Ovary (tissue), 3 donors: ENCODE measurements at regions not wholly inside any gene's neighbourhood (a gene's known extent, or its start where the extent isn't known, plus 50 kb on each side); places are given as distances from the start of the nearest gene placed in this dataset.

Source experiments
- EP300 ChIP-seq: sonication (generic); formaldehyde crosslinking; IDR thresholded peaks from one replicate; pipeline ENCODE4 v1.6.1; 2017; ENCODE audit warnings: antibody characterized with exemption
- TF ChIP-seq, protein P1 (sequence below), 3 donors: fragments of 450-650 bp in 2 of 3; fragments of 200-600 bp in 1 of 3; IDR thresholded peaks; one replicate each; pipeline versions ENCODE4 v1.5.1 to v1.8.0; 2016 to 2022; ENCODE audit warnings: antibody characterized with exemption in 3 of 3, mild to moderate bottlenecking in 1 of 3
- donor health status: DM: no; HTN: no; CAD: no.

DNA sequence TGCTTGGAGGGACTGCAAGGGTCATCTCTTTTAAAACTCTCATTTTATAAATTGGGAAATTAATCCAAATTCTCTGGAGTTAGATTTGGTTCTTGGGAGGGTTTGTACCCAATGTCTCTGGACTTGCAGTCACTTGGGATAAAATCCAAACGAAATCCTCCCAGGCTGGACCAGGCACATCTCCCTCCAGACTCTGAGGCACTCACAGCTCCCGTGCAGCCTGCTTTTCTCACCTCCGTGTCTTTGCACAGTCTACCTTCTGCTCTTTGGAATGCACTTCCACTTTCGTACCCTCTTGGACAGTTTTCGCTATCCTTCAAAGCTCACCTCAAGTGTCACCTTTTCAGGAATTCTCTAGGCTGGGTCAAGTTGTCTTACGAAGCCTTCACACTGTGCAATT is 166.3 kb downstream of the MYCN start:
- TF ChIP-seq, protein P1, sequence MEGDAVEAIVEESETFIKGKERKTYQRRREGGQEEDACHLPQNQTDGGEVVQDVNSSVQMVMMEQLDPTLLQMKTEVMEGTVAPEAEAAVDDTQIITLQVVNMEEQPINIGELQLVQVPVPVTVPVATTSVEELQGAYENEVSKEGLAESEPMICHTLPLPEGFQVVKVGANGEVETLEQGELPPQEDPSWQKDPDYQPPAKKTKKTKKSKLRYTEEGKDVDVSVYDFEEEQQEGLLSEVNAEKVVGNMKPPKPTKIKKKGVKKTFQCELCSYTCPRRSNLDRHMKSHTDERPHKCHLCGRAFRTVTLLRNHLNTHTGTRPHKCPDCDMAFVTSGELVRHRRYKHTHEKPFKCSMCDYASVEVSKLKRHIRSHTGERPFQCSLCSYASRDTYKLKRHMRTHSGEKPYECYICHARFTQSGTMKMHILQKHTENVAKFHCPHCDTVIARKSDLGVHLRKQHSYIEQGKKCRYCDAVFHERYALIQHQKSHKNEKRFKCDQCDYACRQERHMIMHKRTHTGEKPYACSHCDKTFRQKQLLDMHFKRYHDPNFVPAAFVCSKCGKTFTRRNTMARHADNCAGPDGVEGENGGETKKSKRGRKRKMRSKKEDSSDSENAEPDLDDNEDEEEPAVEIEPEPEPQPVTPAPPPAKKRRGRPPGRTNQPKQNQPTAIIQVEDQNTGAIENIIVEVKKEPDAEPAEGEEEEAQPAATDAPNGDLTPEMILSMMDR (IDR thresholded peaks at IDR 0.05): no peak
- TF ChIP-seq EP300: no peak
